ENCODE measurements at regions not wholly inside any gene's neighbourhood (a gene's known extent, or its start where the extent isn't known, plus 50 kb on each side); places are given as distances from the start of the nearest gene placed in this dataset.

DNA sequence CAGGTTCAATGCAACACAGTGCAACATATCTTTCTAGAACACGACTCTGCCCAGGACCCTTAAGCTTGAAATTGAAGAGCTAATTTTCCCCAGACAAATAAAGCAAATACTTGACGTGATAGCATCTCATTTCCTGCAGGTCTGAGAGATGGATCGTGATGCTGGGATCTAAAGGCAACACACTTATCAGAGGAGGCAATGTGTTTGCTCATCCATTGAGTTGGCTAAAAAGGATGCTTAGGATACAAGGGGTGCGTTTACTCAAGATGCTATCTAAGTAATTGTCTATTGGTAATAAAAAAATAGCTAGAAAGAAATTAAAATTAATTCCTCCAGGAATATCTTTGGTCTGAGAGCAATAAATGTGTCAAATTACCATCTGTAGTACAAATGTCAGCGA, 129.0 kb downstream of the SOCS6 start:
- Histone ChIP-seq H3K4me3 (ENCODE audit: low read length in 3 of 3) (no peak overlapping the region), H3K36me3 (ENCODE audit: control insufficient read depth in 2 of 3, insufficient read depth in 3 of 3, low read length in 3 of 3) (no peaks in the 10 kb centered on the region), H3K9ac (ENCODE audit: low read length in 3 of 3) (no peak overlapping the region), H3K9me3 (ENCODE audit: control insufficient read depth in 2 of 3, insufficient read depth in 1 of 3, low read length in 3 of 3) (no peaks in the 10 kb centered on the region), H3K27ac (ENCODE audit: low read depth in 2 of 2, low read length in 2 of 2) (no peak overlapping the region), H3K4me1 (ENCODE audit: control insufficient read depth in 2 of 3, insufficient read depth in 2 of 3, low read depth in 1 of 3, low read length in 3 of 3) (peaks cover 0 to 9% (median 6%) of the 10 kb centered on the region in 3 donors), H3K27me3 (ENCODE audit: control insufficient read depth, insufficient read depth, low read length) (no peaks in the 10 kb centered on the region)
- TF ChIP-seq, protein P1, sequence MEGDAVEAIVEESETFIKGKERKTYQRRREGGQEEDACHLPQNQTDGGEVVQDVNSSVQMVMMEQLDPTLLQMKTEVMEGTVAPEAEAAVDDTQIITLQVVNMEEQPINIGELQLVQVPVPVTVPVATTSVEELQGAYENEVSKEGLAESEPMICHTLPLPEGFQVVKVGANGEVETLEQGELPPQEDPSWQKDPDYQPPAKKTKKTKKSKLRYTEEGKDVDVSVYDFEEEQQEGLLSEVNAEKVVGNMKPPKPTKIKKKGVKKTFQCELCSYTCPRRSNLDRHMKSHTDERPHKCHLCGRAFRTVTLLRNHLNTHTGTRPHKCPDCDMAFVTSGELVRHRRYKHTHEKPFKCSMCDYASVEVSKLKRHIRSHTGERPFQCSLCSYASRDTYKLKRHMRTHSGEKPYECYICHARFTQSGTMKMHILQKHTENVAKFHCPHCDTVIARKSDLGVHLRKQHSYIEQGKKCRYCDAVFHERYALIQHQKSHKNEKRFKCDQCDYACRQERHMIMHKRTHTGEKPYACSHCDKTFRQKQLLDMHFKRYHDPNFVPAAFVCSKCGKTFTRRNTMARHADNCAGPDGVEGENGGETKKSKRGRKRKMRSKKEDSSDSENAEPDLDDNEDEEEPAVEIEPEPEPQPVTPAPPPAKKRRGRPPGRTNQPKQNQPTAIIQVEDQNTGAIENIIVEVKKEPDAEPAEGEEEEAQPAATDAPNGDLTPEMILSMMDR (IDR thresholded peaks at IDR 0.05; ENCODE audit: borderline replicate concordance, extremely low read depth, insufficient read depth): no peak
- FAIRE-seq (no peak), DNase-seq (no peak)
- intact Hi-C loops (cut with DNase I): no loop called here

DNA sequence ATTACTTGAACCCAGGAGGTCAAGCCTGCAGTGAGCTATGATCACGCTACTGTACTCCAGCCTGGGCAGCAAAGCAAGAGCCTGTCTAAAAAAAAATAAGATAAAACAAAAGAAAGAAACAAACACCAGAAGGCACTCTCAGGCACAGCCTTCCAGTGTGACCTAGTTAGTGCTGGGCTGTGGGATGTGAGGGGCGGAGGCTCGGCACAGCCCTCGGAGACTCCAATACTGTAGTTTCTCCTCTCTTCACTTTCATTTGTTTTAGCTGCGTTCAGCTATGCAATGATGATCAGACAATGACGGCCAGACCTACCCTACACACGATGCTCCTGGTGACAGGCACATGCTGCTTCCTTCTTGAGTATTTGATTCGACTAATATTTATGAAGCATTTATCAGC, 127.7 kb downstream of the SOCS6 start:
- Histone ChIP-seq H3K4me1 (ENCODE audit: control insufficient read depth in 2 of 3, insufficient read depth in 2 of 3, low read depth in 1 of 3, low read length in 3 of 3) (peaks cover 0 to 5% (median 4%) of the 10 kb centered on the region in 3 donors), H3K27me3 (ENCODE audit: control insufficient read depth, insufficient read depth, low read length) (no peaks in the 10 kb centered on the region), H3K9me3 (ENCODE audit: control insufficient read depth in 2 of 3, insufficient read depth in 1 of 3, low read length in 3 of 3) (no peaks in the 10 kb centered on the region), H3K4me3 (ENCODE audit: low read length in 3 of 3) (no peak overlapping the region), H3K9ac (ENCODE audit: low read length in 3 of 3) (no peak overlapping the region), H3K36me3 (ENCODE audit: control insufficient read depth in 2 of 3, insufficient read depth in 3 of 3, low read length in 3 of 3) (no peaks in the 10 kb centered on the region), H3K27ac (ENCODE audit: low read depth in 2 of 2, low read length in 2 of 2) (no peak overlapping the region)
- DNase-seq: no peak
- intact Hi-C loops (cut with DNase I): no loop called here
- TF ChIP-seq, protein P1 (IDR thresholded peaks at IDR 0.05; ENCODE audit: borderline replicate concordance, extremely low read depth, insufficient read depth): no peak
- no peak for FAIRE-seq

DNA sequence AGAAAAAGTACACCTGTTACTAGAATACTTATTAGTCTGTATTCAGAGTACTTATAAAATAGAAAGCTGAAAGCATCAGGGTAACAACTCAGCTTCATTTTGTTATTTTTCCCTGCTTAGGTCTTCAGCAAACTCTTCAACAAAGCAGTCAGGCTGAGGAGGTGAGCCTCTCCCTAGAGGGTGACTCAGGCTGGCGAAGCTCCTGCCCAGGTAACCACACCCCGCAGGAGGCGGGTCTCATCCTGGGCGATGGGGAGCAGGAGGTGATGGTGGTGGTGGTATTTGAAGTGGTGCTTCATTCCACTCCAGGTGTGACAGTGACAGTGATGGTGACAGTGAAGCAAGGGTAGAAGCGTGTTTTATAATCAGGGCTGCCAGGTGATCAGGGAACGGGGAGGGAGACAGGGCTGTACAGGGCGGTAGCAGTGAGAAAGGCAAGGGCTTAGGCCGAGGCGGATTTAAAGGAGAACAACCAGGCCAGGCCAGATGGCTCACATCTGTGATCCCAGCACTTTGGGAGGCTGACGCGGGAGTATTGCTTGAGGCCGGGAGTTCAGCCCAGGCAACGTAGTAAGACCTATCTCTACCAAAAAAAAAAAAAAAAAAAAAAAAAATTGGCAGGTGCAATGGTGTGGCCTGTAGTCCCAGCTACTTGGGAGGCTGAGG, 127.1 kb downstream of the SOCS6 start:
- DNase-seq (no peak), FAIRE-seq (no peak)
- H3K27ac ChIP-seq (ENCODE audit: low read depth in 2 of 2, low read length in 2 of 2): no peak overlapping the region
- no peaks in the 10 kb centered on the region for H3K9me3 ChIP-seq (ENCODE audit: control insufficient read depth in 2 of 3, insufficient read depth in 1 of 3, low read length in 3 of 3)
- no peak overlapping the region for H3K9ac ChIP-seq (ENCODE audit: low read length in 3 of 3)
- peaks cover 0 to 5% (median 4%) of the 10 kb centered on the region in 3 donors for H3K4me1 ChIP-seq (ENCODE audit: control insufficient read depth in 2 of 3, insufficient read depth in 2 of 3, low read depth in 1 of 3, low read length in 3 of 3)
- no peaks in the 10 kb centered on the region for H3K36me3 ChIP-seq (ENCODE audit: control insufficient read depth in 2 of 3, insufficient read depth in 3 of 3, low read length in 3 of 3)
- no peak overlapping the region for H3K4me3 ChIP-seq (ENCODE audit: low read length in 3 of 3)
- intact Hi-C loops (cut with DNase I): no loop called here
- no peaks in the 10 kb centered on the region for H3K27me3 ChIP-seq (ENCODE audit: control insufficient read depth, insufficient read depth, low read length)
- TF ChIP-seq, protein P1 (IDR thresholded peaks at IDR 0.05; ENCODE audit: borderline replicate concordance, extremely low read depth, insufficient read depth): no peak
